GM12878 (cell line): ENCODE measurements at regions not wholly inside any gene's neighbourhood (a gene's known extent, or its start where the extent isn't known, plus 50 kb on each side); places are given as distances from the start of the nearest gene placed in this dataset.

Source experiments
- ATAC-seq: fragments of 200-7000 bp; cut with Tn5 transposase; 3 replicates; pipeline ENCODE4 v1.9.1; 2020; ENCODE audit warnings: mild to moderate bottlenecking, moderate library complexity
- BruUV-seq: library from RNA; stranded (reverse); fragments of 400-500 nt; replicated peaks from 2 replicates; lab custom pipeline; 2021; lab: Mats Ljungman, UMichigan
- CTCF ChIA-PET: fragments of 300-600 bp; sonication (Branson Sonifier 250); formaldehyde crosslinking; extraction: SDS; loops from one replicate; lab custom pipeline; 2021; ENCODE audit warnings: inconsistent platforms; lab: Yijun Ruan, JAX
- POLR2A ChIA-PET: fragments of 350-600 bp; formaldehyde crosslinking; extraction: SDS; loops from one replicate; lab custom pipeline; 2021; ENCODE audit warnings: inconsistent platforms; lab: Charles Lee
- RAD21 ChIA-PET: fragments of 300-600 bp; sonication (Branson Sonifier 250); formaldehyde crosslinking; loops from one replicate; lab custom pipeline; 2023; ENCODE audit warnings: antibody characterized with exemption; ENCODE audit not compliant: unreplicated experiment; lab: Charles Lee
- SMC1A ChIA-PET: fragments of 300-600 bp; sonication (Branson Sonifier 250); formaldehyde crosslinking; loops from one replicate; lab custom pipeline; 2023; ENCODE audit not compliant: unreplicated experiment, uncharacterized antibody; lab: Charles Lee
- DNase-seq: peaks from one replicate; pipeline ENCODE4 v3.0.0-alpha.2; 2011; ENCODE audit warnings: low read depth, low spot score
- FAIRE-seq: peaks from 3 replicates; lab custom pipeline; 2011; peaks lifted over from hg19 to GRCh38; lab: Jason Lieb, UNC
- H2AFZ ChIP-seq: 2 replicates; pipeline ENCODE4 v1.6.0; 2011; ENCODE audit warnings: low read depth, low read length, control low read depth; ENCODE audit not compliant: control insufficient read depth
- H3K27ac ChIP-seq: 2 replicates; pipeline ENCODE4 v1.5.1; 2011; ENCODE audit warnings: control low read depth; ENCODE audit not compliant: control insufficient read depth, insufficient read depth
- H3K27me3 ChIP-seq, 2 experiments: replicated peaks in 1 of 2; 2 replicates each; pipeline versions ENCODE4 v1.6.0 to v1.6.1; 2011; ENCODE audit warnings: low read length in 1 of 2; ENCODE audit not compliant: control insufficient read depth in 2 of 2, insufficient read depth in 2 of 2
- H3K36me3 ChIP-seq, 2 experiments: 2 replicates each; pipeline ENCODE4 v1.5.1; 2011; ENCODE audit warnings: low read length in 1 of 2; ENCODE audit not compliant: control insufficient read depth in 2 of 2, insufficient read depth in 2 of 2
- H3K4me1 ChIP-seq: 2 replicates; pipeline ENCODE4 v1.6.1; 2011; ENCODE audit warnings: mild to moderate bottlenecking, low read length, moderate library complexity, mixed read lengths; ENCODE audit not compliant: control insufficient read depth, insufficient read depth
- H3K4me2 ChIP-seq: 2 replicates; pipeline ENCODE4 v1.6.0; 2011; ENCODE audit warnings: control low read depth; ENCODE audit not compliant: control insufficient read depth, insufficient read depth
- H3K4me3 ChIP-seq: fragments of 200-600 bp; sonication (generic); 2 replicates; pipeline ENCODE4 v1.5.1; 2016
- H3K79me2 ChIP-seq: 2 replicates; pipeline ENCODE4 v1.6.0; 2011; ENCODE audit warnings: low read length; ENCODE audit not compliant: control insufficient read depth, insufficient read depth
- H3K9ac ChIP-seq: 2 replicates; pipeline ENCODE4 v1.8.0; 2011; ENCODE audit warnings: low read length, control low read depth, mixed read lengths; ENCODE audit not compliant: control insufficient read depth, insufficient read depth
- H3K9me3 ChIP-seq: replicated peaks from 3 replicates; pipeline ENCODE4 v1.5.1; 2011; ENCODE audit warnings: mild to moderate bottlenecking, low read length; ENCODE audit not compliant: control insufficient read depth, insufficient read depth
- H4K20me1 ChIP-seq: 2 replicates; pipeline ENCODE4 v1.6.0; 2011; ENCODE audit not compliant: control insufficient read depth, insufficient read depth
- BMI1 ChIP-seq: fragments of 450-650 bp; IDR thresholded peaks from 2 replicates; pipeline ENCODE4 v1.6.1; 2016; ENCODE audit warnings: mild to moderate bottlenecking, moderate library complexity, borderline replicate concordance
- CBX3 ChIP-seq: fragments of 200-600 bp; sonication (generic); IDR thresholded peaks from 2 replicates; pipeline ENCODE4 v1.6.1; 2016; ENCODE audit warnings: low read depth, borderline replicate concordance
- ETV6 ChIP-seq, 2 experiments: fragments of 450-650 bp in 1 of 2; IDR thresholded peaks in 1 of 2; conservative IDR thresholded peaks in 1 of 2; 2 replicates each; pipeline ENCODE4 v1.6.1; 2014; ENCODE audit warnings: antibody characterized with exemption in 1 of 2, borderline replicate concordance in 1 of 2, low read depth in 1 of 2, mild to moderate bottlenecking in 1 of 2, moderate library complexity in 1 of 2
- LARP7 ChIP-seq: fragments of 450-650 bp; IDR thresholded peaks from 2 replicates; pipeline ENCODE4 v1.6.1; 2017; ENCODE audit warnings: mild to moderate bottlenecking
- MXI1 ChIP-seq: fragments of 150-350 bp; IDR thresholded peaks from 2 replicates; pipeline ENCODE4 v1.6.1; 2011; ENCODE audit warnings: low read depth, mild to moderate bottlenecking, inconsistent platforms, low read length, improper control_type of control experiment
- NBN ChIP-seq: fragments of 450-650 bp; IDR thresholded peaks from 2 replicates; pipeline ENCODE4 v1.6.1; 2016
- NR2C1 ChIP-seq: fragments of 450-650 bp; IDR thresholded peaks from 2 replicates; pipeline ENCODE4 v1.6.1; 2017; ENCODE audit warnings: antibody characterized with exemption, mild to moderate bottlenecking, moderate library complexity
- NR2F1 ChIP-seq: fragments of 450-650 bp; conservative IDR thresholded peaks from 2 replicates; pipeline ENCODE4 v1.6.1; 2017; ENCODE audit warnings: mild to moderate bottlenecking
- SMAD5 ChIP-seq: IDR thresholded peaks from 2 replicates; pipeline ENCODE4 v1.6.1; 2016; ENCODE audit warnings: antibody characterized with exemption, low read depth
- TCF3 ChIP-seq: IDR thresholded peaks from 2 replicates; pipeline ENCODE4 v1.6.1; 2012; ENCODE audit warnings: low read depth, mild to moderate bottlenecking, low read length, borderline replicate concordance; ENCODE audit not compliant: insufficient read depth
- TCF7 ChIP-seq: IDR thresholded peaks from 2 replicates; pipeline ENCODE4 v1.6.1; 2014; ENCODE audit warnings: antibody characterized with exemption, borderline replicate concordance
- WGBS: methylation state at CpG from one replicate; pipeline ENCODE4 v1.1.6; 2016; ENCODE audit warnings: low lambda C conversion rate; ENCODE audit not compliant: insufficient replicate concordance, insufficient coverage; ENCODE audit errors: missing lambda C conversion rate; 5-methylcytosine and 5-hydroxymethylcytosine counted together
- in situ Hi-C: fragments of 300-500 bp; cut with MboI; formaldehyde crosslinking; loops from 9 replicates; pipeline ENCODE4 v1.14.3; 2018; ENCODE audit warnings: mixed read lengths
- intact Hi-C: fragments of 100-400 bp; cut with micrococcal nuclease; formaldehyde crosslinking; loops from one replicate; pipeline ENCODE4 v1.14.2; 2022; ENCODE audit not compliant: unreplicated experiment
- TF ChIP-seq, protein P1 (sequence below): fragments of 450-650 bp; IDR thresholded peaks from 2 replicates; pipeline ENCODE4 v1.6.1; 2016; ENCODE audit warnings: mild to moderate bottlenecking, moderate library complexity, borderline replicate concordance
- TF ChIP-seq, protein P2 (sequence below): fragments of 450-650 bp; IDR thresholded peaks from 2 replicates; pipeline ENCODE4 v1.6.1; 2017; ENCODE audit warnings: antibody characterized with exemption, mild to moderate bottlenecking, moderate library complexity
- TF ChIP-seq, protein P3 (sequence below): IDR thresholded peaks from 2 replicates; pipeline ENCODE4 v1.6.1; 2012; ENCODE audit warnings: low read depth, low read length, improper control_type of control experiment
- TF ChIP-seq, protein P4 (sequence below): fragments of 450-650 bp; IDR thresholded peaks from 2 replicates; pipeline ENCODE4 v1.6.1; 2017; ENCODE audit warnings: borderline replicate concordance

DNA sequence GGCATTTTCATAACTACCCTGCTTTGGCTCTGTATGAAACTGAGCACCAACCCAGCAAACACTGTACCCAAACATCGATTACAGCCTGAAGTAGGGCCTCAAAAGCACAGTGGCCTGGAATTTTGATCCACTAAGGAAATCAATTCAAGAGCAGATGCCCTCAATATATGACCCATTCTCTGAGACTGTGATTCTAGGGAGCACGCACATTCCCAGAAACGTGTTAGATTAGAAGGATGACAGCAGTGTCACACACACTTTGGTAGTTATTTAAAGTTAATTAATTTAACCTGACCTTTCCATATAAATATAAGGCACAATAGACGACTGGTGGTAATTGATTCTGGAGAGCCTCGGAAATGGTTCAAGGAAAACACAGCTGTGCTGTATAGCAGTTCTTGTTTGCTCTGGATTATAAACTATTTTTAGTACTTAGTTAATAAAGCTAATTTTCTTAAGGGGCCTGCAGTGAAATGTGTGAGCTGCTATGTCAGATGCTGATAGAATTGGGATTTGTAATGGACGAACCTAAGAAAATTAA lies 126.3 kb upstream of the ZNF385D start:
- ChIA-PET CTCF (no interaction called here), SMC1A (interaction anchor here (0.8 kb wide), 1 partner anchor 27 kb away, joined by 3 read pairs; no protein-coding TSS in a partner anchor), POLR2A (no interaction called here), RAD21 (no interaction called here)
- FAIRE-seq (no peak), DNase-seq (no peak), ATAC-seq (no peak)
- H3K36me3 ChIP-seq, result no peaks in the 10 kb centered on the region
- no peaks in the 10 kb centered on the region for H3K4me1 ChIP-seq
- no TSS peak for BruUV-seq
- no peak overlapping the region for H3K9ac ChIP-seq
- intact Hi-C loops, result no loop called here
- 23% methylated on average over 6 of the region's 6 CpGs for WGBS
- H3K27me3 ChIP-seq, result no peaks in the 10 kb centered on the region
- in situ Hi-C loops, result no loop called here
- H3K79me2 ChIP-seq, result no peaks in the 10 kb centered on the region
- no peak overlapping the region for H2AFZ ChIP-seq
- no peak overlapping the region for H3K27ac ChIP-seq
- H3K4me2 ChIP-seq, result no peak overlapping the region
- H4K20me1 ChIP-seq, result no peaks in the 10 kb centered on the region
- no peaks in the 10 kb centered on the region for H3K9me3 ChIP-seq
- TF ChIP-seq LARP7 (no peak), ETV6 (conservative IDR thresholded peaks at IDR 0.05 in 1 of 2, IDR thresholded peaks at IDR 0.05 in 1 of 2; ENCODE audit: borderline replicate concordance in 1 of 2, low read depth in 1 of 2) (no peak), BMI1 (no peak), TCF7 (no peak), NR2C1 (no peak), NBN (no peak), MXI1 (no peak), TCF3 (no peak), SMAD5 (no peak), CBX3 (no peak), NR2F1 (no peak)
- TF ChIP-seq, protein P1, sequence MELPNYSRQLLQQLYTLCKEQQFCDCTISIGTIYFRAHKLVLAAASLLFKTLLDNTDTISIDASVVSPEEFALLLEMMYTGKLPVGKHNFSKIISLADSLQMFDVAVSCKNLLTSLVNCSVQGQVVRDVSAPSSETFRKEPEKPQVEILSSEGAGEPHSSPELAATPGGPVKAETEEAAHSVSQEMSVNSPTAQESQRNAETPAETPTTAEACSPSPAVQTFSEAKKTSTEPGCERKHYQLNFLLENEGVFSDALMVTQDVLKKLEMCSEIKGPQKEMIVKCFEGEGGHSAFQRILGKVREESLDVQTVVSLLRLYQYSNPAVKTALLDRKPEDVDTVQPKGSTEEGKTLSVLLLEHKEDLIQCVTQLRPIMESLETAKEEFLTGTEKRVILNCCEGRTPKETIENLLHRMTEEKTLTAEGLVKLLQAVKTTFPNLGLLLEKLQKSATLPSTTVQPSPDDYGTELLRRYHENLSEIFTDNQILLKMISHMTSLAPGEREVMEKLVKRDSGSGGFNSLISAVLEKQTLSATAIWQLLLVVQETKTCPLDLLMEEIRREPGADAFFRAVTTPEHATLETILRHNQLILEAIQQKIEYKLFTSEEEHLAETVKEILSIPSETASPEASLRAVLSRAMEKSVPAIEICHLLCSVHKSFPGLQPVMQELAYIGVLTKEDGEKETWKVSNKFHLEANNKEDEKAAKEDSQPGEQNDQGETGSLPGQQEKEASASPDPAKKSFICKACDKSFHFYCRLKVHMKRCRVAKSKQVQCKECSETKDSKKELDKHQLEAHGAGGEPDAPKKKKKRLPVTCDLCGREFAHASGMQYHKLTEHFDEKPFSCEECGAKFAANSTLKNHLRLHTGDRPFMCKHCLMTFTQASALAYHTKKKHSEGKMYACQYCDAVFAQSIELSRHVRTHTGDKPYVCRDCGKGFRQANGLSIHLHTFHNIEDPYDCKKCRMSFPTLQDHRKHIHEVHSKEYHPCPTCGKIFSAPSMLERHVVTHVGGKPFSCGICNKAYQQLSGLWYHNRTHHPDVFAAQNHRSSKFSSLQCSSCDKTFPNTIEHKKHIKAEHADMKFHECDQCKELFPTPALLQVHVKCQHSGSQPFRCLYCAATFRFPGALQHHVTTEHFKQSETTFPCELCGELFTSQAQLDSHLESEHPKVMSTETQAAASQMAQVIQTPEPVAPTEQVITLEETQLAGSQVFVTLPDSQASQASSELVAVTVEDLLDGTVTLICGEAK, result no peak
- TF ChIP-seq, protein P2, sequence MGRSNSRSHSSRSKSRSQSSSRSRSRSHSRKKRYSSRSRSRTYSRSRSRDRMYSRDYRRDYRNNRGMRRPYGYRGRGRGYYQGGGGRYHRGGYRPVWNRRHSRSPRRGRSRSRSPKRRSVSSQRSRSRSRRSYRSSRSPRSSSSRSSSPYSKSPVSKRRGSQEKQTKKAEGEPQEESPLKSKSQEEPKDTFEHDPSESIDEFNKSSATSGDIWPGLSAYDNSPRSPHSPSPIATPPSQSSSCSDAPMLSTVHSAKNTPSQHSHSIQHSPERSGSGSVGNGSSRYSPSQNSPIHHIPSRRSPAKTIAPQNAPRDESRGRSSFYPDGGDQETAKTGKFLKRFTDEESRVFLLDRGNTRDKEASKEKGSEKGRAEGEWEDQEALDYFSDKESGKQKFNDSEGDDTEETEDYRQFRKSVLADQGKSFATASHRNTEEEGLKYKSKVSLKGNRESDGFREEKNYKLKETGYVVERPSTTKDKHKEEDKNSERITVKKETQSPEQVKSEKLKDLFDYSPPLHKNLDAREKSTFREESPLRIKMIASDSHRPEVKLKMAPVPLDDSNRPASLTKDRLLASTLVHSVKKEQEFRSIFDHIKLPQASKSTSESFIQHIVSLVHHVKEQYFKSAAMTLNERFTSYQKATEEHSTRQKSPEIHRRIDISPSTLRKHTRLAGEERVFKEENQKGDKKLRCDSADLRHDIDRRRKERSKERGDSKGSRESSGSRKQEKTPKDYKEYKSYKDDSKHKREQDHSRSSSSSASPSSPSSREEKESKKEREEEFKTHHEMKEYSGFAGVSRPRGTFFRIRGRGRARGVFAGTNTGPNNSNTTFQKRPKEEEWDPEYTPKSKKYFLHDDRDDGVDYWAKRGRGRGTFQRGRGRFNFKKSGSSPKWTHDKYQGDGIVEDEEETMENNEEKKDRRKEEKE, result no peak
- TF ChIP-seq, protein P3, sequence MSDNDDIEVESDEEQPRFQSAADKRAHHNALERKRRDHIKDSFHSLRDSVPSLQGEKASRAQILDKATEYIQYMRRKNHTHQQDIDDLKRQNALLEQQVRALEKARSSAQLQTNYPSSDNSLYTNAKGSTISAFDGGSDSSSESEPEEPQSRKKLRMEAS, result no peak
- TF ChIP-seq, protein P4, sequence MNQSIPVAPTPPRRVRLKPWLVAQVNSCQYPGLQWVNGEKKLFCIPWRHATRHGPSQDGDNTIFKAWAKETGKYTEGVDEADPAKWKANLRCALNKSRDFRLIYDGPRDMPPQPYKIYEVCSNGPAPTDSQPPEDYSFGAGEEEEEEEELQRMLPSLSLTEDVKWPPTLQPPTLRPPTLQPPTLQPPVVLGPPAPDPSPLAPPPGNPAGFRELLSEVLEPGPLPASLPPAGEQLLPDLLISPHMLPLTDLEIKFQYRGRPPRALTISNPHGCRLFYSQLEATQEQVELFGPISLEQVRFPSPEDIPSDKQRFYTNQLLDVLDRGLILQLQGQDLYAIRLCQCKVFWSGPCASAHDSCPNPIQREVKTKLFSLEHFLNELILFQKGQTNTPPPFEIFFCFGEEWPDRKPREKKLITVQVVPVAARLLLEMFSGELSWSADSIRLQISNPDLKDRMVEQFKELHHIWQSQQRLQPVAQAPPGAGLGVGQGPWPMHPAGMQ, result no peak
- no peak overlapping the region for H3K4me3 ChIP-seq
